GM23338 (cell line): ENCODE measurements at regions not wholly inside any gene's neighbourhood (a gene's known extent, or its start where the extent isn't known, plus 50 kb on each side); places are given as distances from the start of the nearest gene placed in this dataset.

Experiments
- CREB1 ChIP-seq: fragments of 250-450 bp; sonication (Bioruptor Pico); IDR thresholded peaks from 2 replicates; pipeline ENCODE4 v1.5.0; 2020; ENCODE audit warnings: low read depth, mild to moderate bottlenecking, moderate library complexity
- CTCF ChIP-seq, 2 experiments: fragments of 200-600 bp in 1 of 2; sonication (generic) in 1 of 2; conservative IDR thresholded peaks; 2 replicates each; pipeline versions ENCODE4 v1.5.1 to v1.6.1; 2016 to 2017; ENCODE audit warnings: antibody characterized with exemption in 2 of 2, low read depth in 2 of 2, mild to moderate bottlenecking in 2 of 2, moderate library complexity in 1 of 2
- ETS1 ChIP-seq: IDR thresholded peaks from 2 replicates; pipeline ENCODE4 v1.6.1; 2016; ENCODE audit warnings: antibody characterized with exemption
- EZH2 ChIP-seq: fragments of 200-600 bp; sonication (generic); IDR thresholded peaks from one replicate; pipeline ENCODE4 v1.8.0; 2017; ENCODE audit warnings: antibody characterized with exemption, mild to moderate bottlenecking, low read depth; ENCODE audit not compliant: unreplicated experiment
- EZH2phosphoT487 ChIP-seq: fragments of 200-600 bp; sonication (generic); IDR thresholded peaks from one replicate; pipeline ENCODE4 v1.8.1; 2018; ENCODE audit warnings: antibody characterized with exemption; ENCODE audit not compliant: unreplicated experiment
- POLR2AphosphoS5 ChIP-seq: IDR thresholded peaks from 2 replicates; pipeline ENCODE4 v1.6.1; 2016; ENCODE audit warnings: antibody characterized with exemption, low read depth
- REST ChIP-seq: IDR thresholded peaks from one replicate; pipeline ENCODE4 v1.6.1; 2018; ENCODE audit warnings: antibody characterized with exemption; ENCODE audit not compliant: unreplicated experiment

- TF ChIP-seq REST (no peak), CTCF (conservative IDR thresholded peaks at IDR 0.05; ENCODE audit: low read depth in 2 of 2) (no peak), EZH2 (no peak), CREB1 (CRISPR knock-in tag) (no peak), POLR2AphosphoS5 (no peak), EZH2phosphoT487 (no peak), ETS1 (no peak)
Observed at GRCh38 chr9:24961762-24962161, 416.1 kb upstream of the IZUMO3 start.
